ENCODE measurements at regions not wholly inside any gene's neighbourhood (a gene's known extent, or its start where the extent isn't known, plus 50 kb on each side); places are given as distances from the start of the nearest gene placed in this dataset.

DNA sequence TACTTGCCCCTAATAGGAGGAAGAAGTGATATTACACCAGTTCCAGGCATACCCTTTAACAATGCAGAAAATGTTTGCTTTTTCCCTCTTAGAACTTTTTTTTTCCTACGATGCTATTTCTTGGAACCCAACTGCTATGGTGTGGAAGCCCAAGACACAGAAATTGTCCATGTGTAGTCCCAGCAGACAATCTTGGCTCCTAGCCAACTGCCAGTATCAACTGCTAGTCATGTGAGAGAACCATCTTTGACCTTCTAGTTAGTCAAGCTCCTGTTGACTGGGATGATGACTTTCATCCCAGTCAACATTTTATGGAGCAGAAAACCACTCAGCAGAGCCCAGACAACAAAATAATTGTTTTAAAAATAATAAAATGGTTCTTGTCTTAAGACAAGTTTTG lies 532.4 kb downstream of the TLR4 start:
- H3K4me3 ChIP-seq (ENCODE audit: low read depth, low read length): no peak overlapping the region
- H3K36me3 ChIP-seq (ENCODE audit: control insufficient read depth, insufficient read depth, low read length): no peaks in the 10 kb centered on the region
- H3K27me3 ChIP-seq (ENCODE audit: control insufficient read depth, insufficient read depth, low read length): no peaks in the 10 kb centered on the region
- no peak overlapping the region for H3K27ac ChIP-seq (ENCODE audit: low read depth, low read length)
- no peaks in the 10 kb centered on the region for H3K4me1 ChIP-seq (ENCODE audit: control insufficient read depth, insufficient read depth, low read length)
- no peaks in the 10 kb centered on the region for H3K9me3 ChIP-seq (ENCODE audit: control insufficient read depth, insufficient read depth, low read length)
- H3K9ac ChIP-seq (ENCODE audit: low read depth, low read length): no peak overlapping the region

DNA sequence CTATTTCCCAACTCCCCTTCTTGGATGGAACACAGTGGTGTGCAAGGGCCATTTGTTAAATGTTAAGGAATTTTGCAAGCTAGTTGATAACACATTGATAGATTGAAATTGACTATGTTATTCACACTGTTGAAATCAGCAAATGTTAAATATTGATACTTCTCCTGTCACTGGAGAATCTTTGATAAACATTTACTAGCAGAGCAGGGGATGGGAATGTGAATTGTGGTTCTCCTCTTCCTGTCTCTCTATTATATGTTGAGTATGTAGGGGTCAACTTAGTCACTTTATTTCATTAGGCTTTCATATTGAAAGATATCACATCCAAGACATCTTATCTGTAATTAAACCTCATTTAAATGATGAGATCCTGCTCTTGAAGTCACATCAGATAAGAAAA lies 533.9 kb downstream of the TLR4 start:
- no peak overlapping the region for H3K27ac ChIP-seq (ENCODE audit: low read depth, low read length)
- no peaks in the 10 kb centered on the region for H3K27me3 ChIP-seq (ENCODE audit: control insufficient read depth, insufficient read depth, low read length)
- H3K36me3 ChIP-seq (ENCODE audit: control insufficient read depth, insufficient read depth, low read length): no peaks in the 10 kb centered on the region
- peaks cover 8% of the 10 kb centered on the region for H3K9me3 ChIP-seq (ENCODE audit: control insufficient read depth, insufficient read depth, low read length)
- H3K4me3 ChIP-seq (ENCODE audit: low read depth, low read length): no peak overlapping the region
- no peaks in the 10 kb centered on the region for H3K4me1 ChIP-seq (ENCODE audit: control insufficient read depth, insufficient read depth, low read length)
- H3K9ac ChIP-seq (ENCODE audit: low read depth, low read length): no peak overlapping the region

DNA sequence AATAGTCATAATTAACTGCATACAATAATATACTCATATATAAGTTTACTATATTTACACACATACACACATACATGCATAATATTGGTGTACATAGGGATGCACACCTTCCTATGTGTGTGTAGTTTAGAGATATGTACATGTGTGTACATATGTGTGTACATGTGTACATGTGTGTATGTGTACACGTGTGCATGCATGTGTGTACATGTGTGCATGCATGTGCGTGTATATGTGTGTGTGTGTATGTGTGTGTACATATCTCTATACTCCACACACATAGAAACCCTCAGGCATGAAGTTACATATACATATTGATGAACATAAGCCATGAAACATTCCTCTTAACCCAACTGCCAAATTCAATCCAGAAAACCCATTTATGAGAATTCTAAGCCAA lies 547.8 kb downstream of the TLR4 start:
- H3K9ac ChIP-seq (ENCODE audit: low read depth, low read length): no peak overlapping the region
- no peaks in the 10 kb centered on the region for H3K36me3 ChIP-seq (ENCODE audit: control insufficient read depth, insufficient read depth, low read length)
- no peak overlapping the region for H3K27ac ChIP-seq (ENCODE audit: low read depth, low read length)
- H3K9me3 ChIP-seq (ENCODE audit: control insufficient read depth, insufficient read depth, low read length): peaks cover 7% of the 10 kb centered on the region; the same call in 1 of the 2 replicates
- H3K4me1 ChIP-seq (ENCODE audit: control insufficient read depth, insufficient read depth, low read length): no peaks in the 10 kb centered on the region
- H3K27me3 ChIP-seq (ENCODE audit: control insufficient read depth, insufficient read depth, low read length): no peaks in the 10 kb centered on the region
- no peak overlapping the region for H3K4me3 ChIP-seq (ENCODE audit: low read depth, low read length)

GRCh38 chr9:118262191-118262590 lies 558.0 kb downstream of the TLR4 start:
- no peak overlapping the region for H3K9ac ChIP-seq (ENCODE audit: low read depth, low read length)
- no peak overlapping the region for H3K4me3 ChIP-seq (ENCODE audit: low read depth, low read length)
- no peaks in the 10 kb centered on the region for H3K27me3 ChIP-seq (ENCODE audit: control insufficient read depth, insufficient read depth, low read length)
- no peaks in the 10 kb centered on the region for H3K4me1 ChIP-seq (ENCODE audit: control insufficient read depth, insufficient read depth, low read length)
- H3K9me3 ChIP-seq (ENCODE audit: control insufficient read depth, insufficient read depth, low read length): no peaks in the 10 kb centered on the region; the same call in 1 of the 2 replicates
- H3K27ac ChIP-seq (ENCODE audit: low read depth, low read length): no peak overlapping the region
- no peaks in the 10 kb centered on the region for H3K36me3 ChIP-seq (ENCODE audit: control insufficient read depth, insufficient read depth, low read length)

DNA sequence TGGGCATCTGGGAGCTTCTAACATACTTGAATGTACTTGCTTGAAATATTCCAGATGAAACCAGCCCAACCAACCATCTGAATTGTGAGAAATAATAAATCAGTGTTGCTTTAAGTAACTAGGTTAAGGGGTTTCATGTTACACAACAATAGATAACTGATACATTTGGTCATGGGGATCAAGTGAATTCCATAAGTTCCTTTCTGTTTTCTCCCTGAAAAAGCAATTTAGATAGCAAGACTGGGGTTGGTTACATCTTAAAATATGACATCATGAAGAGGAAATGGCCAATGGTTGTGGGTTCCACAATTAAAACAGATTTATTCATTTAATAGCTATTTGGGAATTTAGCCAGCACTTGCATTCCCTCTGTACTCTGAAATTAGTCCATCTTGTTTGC lies 559.7 kb downstream of the TLR4 start:
- H3K27ac ChIP-seq (ENCODE audit: low read depth, low read length): no peak overlapping the region
- no peaks in the 10 kb centered on the region for H3K4me1 ChIP-seq (ENCODE audit: control insufficient read depth, insufficient read depth, low read length)
- no peaks in the 10 kb centered on the region for H3K27me3 ChIP-seq (ENCODE audit: control insufficient read depth, insufficient read depth, low read length)
- no peak overlapping the region for H3K9ac ChIP-seq (ENCODE audit: low read depth, low read length)
- no peaks in the 10 kb centered on the region for H3K9me3 ChIP-seq (ENCODE audit: control insufficient read depth, insufficient read depth, low read length)
- H3K4me3 ChIP-seq (ENCODE audit: low read depth, low read length): no peak overlapping the region
- H3K36me3 ChIP-seq (ENCODE audit: control insufficient read depth, insufficient read depth, low read length): no peaks in the 10 kb centered on the region

- no peak overlapping the region for H3K9ac ChIP-seq (ENCODE audit: low read depth, low read length)
- no peaks in the 10 kb centered on the region for H3K36me3 ChIP-seq (ENCODE audit: control insufficient read depth, insufficient read depth, low read length)
- H3K9me3 ChIP-seq (ENCODE audit: control insufficient read depth, insufficient read depth, low read length): no peaks in the 10 kb centered on the region
Observed at GRCh38 chr9:118268046-118268445, 563.8 kb downstream of the TLR4 start.

GRCh38 chr9:118269623-118270022 lies 565.4 kb downstream of the TLR4 start:
- H3K36me3 ChIP-seq (ENCODE audit: control insufficient read depth, insufficient read depth, low read length): no peaks in the 10 kb centered on the region
- H3K4me1 ChIP-seq (ENCODE audit: control insufficient read depth, insufficient read depth, low read length): no peaks in the 10 kb centered on the region
- H3K4me3 ChIP-seq (ENCODE audit: low read depth, low read length): no peak overlapping the region
- H3K9me3 ChIP-seq (ENCODE audit: control insufficient read depth, insufficient read depth, low read length): no peaks in the 10 kb centered on the region
- H3K27ac ChIP-seq (ENCODE audit: low read depth, low read length): no peak overlapping the region
- H3K9ac ChIP-seq (ENCODE audit: low read depth, low read length): no peak overlapping the region
- no peaks in the 10 kb centered on the region for H3K27me3 ChIP-seq (ENCODE audit: control insufficient read depth, insufficient read depth, low read length)

More at GRCh38 chr9:118268046-118268445, 563.8 kb downstream of the TLR4 start:
- Histone ChIP-seq H3K4me3 (ENCODE audit: low read depth, low read length) (no peak overlapping the region), H3K27ac (ENCODE audit: low read depth, low read length) (no peak overlapping the region), H3K4me1 (ENCODE audit: control insufficient read depth, insufficient read depth, low read length) (no peaks in the 10 kb centered on the region), H3K27me3 (ENCODE audit: control insufficient read depth, insufficient read depth, low read length) (no peaks in the 10 kb centered on the region)

GRCh38 chr9:118271331-118271730 lies 567.1 kb downstream of the TLR4 start:
- Histone ChIP-seq H3K4me1 (ENCODE audit: control insufficient read depth, insufficient read depth, low read length) (no peaks in the 10 kb centered on the region), H3K36me3 (ENCODE audit: control insufficient read depth, insufficient read depth, low read length) (no peaks in the 10 kb centered on the region), H3K27ac (ENCODE audit: low read depth, low read length) (no peak overlapping the region), H3K27me3 (ENCODE audit: control insufficient read depth, insufficient read depth, low read length) (no peaks in the 10 kb centered on the region), H3K4me3 (ENCODE audit: low read depth, low read length) (no peak overlapping the region), H3K9ac (ENCODE audit: low read depth, low read length) (no peak overlapping the region), H3K9me3 (ENCODE audit: control insufficient read depth, insufficient read depth, low read length) (no peaks in the 10 kb centered on the region)

DNA sequence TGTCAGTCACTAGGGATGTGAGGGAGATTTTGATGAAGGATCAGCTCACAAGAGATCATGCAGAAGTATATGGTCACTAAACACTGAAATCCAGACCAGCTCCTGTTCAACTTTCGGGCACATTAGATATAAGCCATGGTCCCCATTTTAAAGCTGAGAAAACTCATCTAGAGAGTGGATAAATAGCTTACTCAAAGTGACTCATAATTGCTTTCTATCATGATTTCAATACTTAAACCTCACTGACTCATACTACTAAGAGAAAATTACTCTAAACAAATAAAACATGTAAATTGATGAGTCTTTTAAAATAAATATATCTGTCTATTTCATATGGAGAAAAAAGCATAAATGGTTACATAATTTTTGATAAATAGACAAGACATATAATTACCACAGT lies 567.7 kb downstream of the TLR4 start:
- Histone ChIP-seq H3K27ac (ENCODE audit: low read depth, low read length) (no peak overlapping the region), H3K9me3 (ENCODE audit: control insufficient read depth, insufficient read depth, low read length) (no peaks in the 10 kb centered on the region), H3K27me3 (ENCODE audit: control insufficient read depth, insufficient read depth, low read length) (no peaks in the 10 kb centered on the region), H3K4me1 (ENCODE audit: control insufficient read depth, insufficient read depth, low read length) (no peaks in the 10 kb centered on the region), H3K4me3 (ENCODE audit: low read depth, low read length) (no peak overlapping the region), H3K9ac (ENCODE audit: low read depth, low read length) (no peak overlapping the region), H3K36me3 (ENCODE audit: control insufficient read depth, insufficient read depth, low read length) (no peaks in the 10 kb centered on the region)

DNA sequence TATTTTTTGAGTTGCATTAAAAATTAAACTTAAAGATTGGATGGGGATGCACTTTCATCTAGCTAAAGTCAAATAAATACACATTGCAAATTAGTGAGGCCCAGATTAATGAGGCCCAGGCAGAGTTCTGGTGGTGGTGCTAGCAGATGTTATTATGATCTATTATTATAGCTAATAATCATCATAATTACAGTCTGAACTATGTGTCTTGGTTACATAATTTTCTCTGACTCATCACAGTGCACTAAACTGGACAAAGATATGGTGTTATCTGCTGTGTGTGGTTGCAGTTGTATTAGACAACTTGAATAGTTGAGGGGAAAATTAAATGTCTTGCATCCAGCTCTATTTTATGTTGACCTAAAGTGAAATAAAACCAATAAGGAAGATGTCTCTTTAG lies 568.8 kb downstream of the TLR4 start:
- Histone ChIP-seq H3K27ac (ENCODE audit: low read depth, low read length) (no peak overlapping the region), H3K27me3 (ENCODE audit: control insufficient read depth, insufficient read depth, low read length) (no peaks in the 10 kb centered on the region)

GRCh38 chr9:118276784-118277183 lies 572.6 kb downstream of the TLR4 start:
- no peak overlapping the region for H3K4me3 ChIP-seq (ENCODE audit: low read depth, low read length)
- H3K27ac ChIP-seq (ENCODE audit: low read depth, low read length): no peak overlapping the region
- H3K9ac ChIP-seq (ENCODE audit: low read depth, low read length): no peak overlapping the region
- H3K27me3 ChIP-seq (ENCODE audit: control insufficient read depth, insufficient read depth, low read length): no peaks in the 10 kb centered on the region
- H3K4me1 ChIP-seq (ENCODE audit: control insufficient read depth, insufficient read depth, low read length): no peaks in the 10 kb centered on the region
- no peaks in the 10 kb centered on the region for H3K9me3 ChIP-seq (ENCODE audit: control insufficient read depth, insufficient read depth, low read length)
- no peaks in the 10 kb centered on the region for H3K36me3 ChIP-seq (ENCODE audit: control insufficient read depth, insufficient read depth, low read length)

More for the DNA sequence above, 568.8 kb downstream of the TLR4 start:
- Histone ChIP-seq H3K4me1 (ENCODE audit: control insufficient read depth, insufficient read depth, low read length) (no peaks in the 10 kb centered on the region), H3K36me3 (ENCODE audit: control insufficient read depth, insufficient read depth, low read length) (no peaks in the 10 kb centered on the region), H3K9ac (ENCODE audit: low read depth, low read length) (no peak overlapping the region), H3K4me3 (ENCODE audit: low read depth, low read length) (no peak overlapping the region), H3K9me3 (ENCODE audit: control insufficient read depth, insufficient read depth, low read length) (no peaks in the 10 kb centered on the region)

- no peaks in the 10 kb centered on the region for H3K9me3 ChIP-seq (ENCODE audit: control insufficient read depth, insufficient read depth, low read length)
- H3K4me3 ChIP-seq (ENCODE audit: low read depth, low read length): no peak overlapping the region
- no peaks in the 10 kb centered on the region for H3K4me1 ChIP-seq (ENCODE audit: control insufficient read depth, insufficient read depth, low read length)
- H3K9ac ChIP-seq (ENCODE audit: low read depth, low read length): no peak overlapping the region
- H3K27me3 ChIP-seq (ENCODE audit: control insufficient read depth, insufficient read depth, low read length): no peaks in the 10 kb centered on the region
- H3K27ac ChIP-seq (ENCODE audit: low read depth, low read length): no peak overlapping the region
- H3K36me3 ChIP-seq (ENCODE audit: control insufficient read depth, insufficient read depth, low read length): no peaks in the 10 kb centered on the region
Observed at GRCh38 chr9:118281772-118282171, 577.6 kb downstream of the TLR4 start.
